GM20000 (cell line): ENCODE measurements at regions not wholly inside any gene's neighbourhood (a gene's known extent, or its start where the extent isn't known, plus 50 kb on each side); places are given as distances from the start of the nearest gene placed in this dataset.

ENCODE experiments used
- DNase-seq: peaks from one replicate; pipeline ENCODE4 v3.0.0; 2012; ENCODE audit warnings: low spot score
- CTCF ChIP-seq: IDR thresholded peaks from 2 replicates; pipeline ENCODE4 v1.5.1; 2012; ENCODE audit warnings: mild to moderate bottlenecking, control low read depth; ENCODE audit errors: extremely low read depth, missing control alignments

- no peak for DNase-seq
These were observed 76.7 kb upstream of the MBNL1 start for GRCh38 chr3:152192050-152192449.

GRCh38 chr3:152192936-152193672 is 75.6 kb upstream of the MBNL1 start:
- TF ChIP-seq CTCF: no peak
- DNase-seq: no peak

More at GRCh38 chr3:152192050-152192449, 76.7 kb upstream of the MBNL1 start:
- no peak for TF ChIP-seq CTCF

GRCh38 chr3:152193673-152194267 is 75.0 kb upstream of the MBNL1 start:
- no peak for DNase-seq
- no peak for TF ChIP-seq CTCF

GRCh38 chr3:152195206-152195605 is 73.5 kb upstream of the MBNL1 start:
- no peak for DNase-seq
- no peak for TF ChIP-seq CTCF

- no peak for DNase-seq
- TF ChIP-seq CTCF: no peak
These were observed 71.9 kb upstream of the MBNL1 start for GRCh38 chr3:152196782-152197181.

- TF ChIP-seq CTCF: no peak
- no peak for DNase-seq
These were observed 71.3 kb upstream of the MBNL1 start for GRCh38 chr3:152197451-152197850.

- TF ChIP-seq CTCF: no peak
- no peak for DNase-seq
These were observed 70.8 kb upstream of the MBNL1 start for GRCh38 chr3:152197937-152198336.
